ENCODE measurements at regions not wholly inside any gene's neighbourhood (a gene's known extent, or its start where the extent isn't known, plus 50 kb on each side); places are given as distances from the start of the nearest gene placed in this dataset.
"Not testable (repeated sequence)": the region's sequence is repeated elsewhere in the genome, so short reads cannot be mapped to it uniquely, and the experiment has no call there.

- not testable (repeated sequence) for DNase-seq
Measured at GRCh38 chr5:125487652-125488051, 741.2 kb upstream of the ZNF608 start.

GRCh38 chr5:125489146-125489545 lies 742.7 kb upstream of the ZNF608 start:
- DNase-seq, result no peak

- no peak for DNase-seq
Measured at GRCh38 chr5:125491986-125492492, 745.6 kb upstream of the ZNF608 start.

- no peak for DNase-seq
Measured at GRCh38 chr5:125492977-125493376, 746.5 kb upstream of the ZNF608 start.

GRCh38 chr5:125496393-125496792 lies 750.0 kb upstream of the ZNF608 start:
- DNase-seq, result no peak

GRCh38 chr5:125497651-125498050 lies 751.2 kb upstream of the ZNF608 start:
- no peak for DNase-seq

- no peak for DNase-seq
Measured at GRCh38 chr5:125499636-125500332, 753.3 kb upstream of the ZNF608 start.

GRCh38 chr5:125501396-125501795 lies 755.0 kb upstream of the ZNF608 start:
- DNase-seq, result no peak

GRCh38 chr5:125503946-125504345 lies 757.5 kb upstream of the ZNF608 start:
- DNase-seq, result no peak

- DNase-seq, result no peak
Measured at GRCh38 chr5:125505115-125505514, 758.7 kb upstream of the ZNF608 start.

GRCh38 chr5:125506124-125506523 lies 759.7 kb upstream of the ZNF608 start:
- DNase-seq, result no peak

GRCh38 chr5:125508225-125508624 lies 761.8 kb upstream of the ZNF608 start:
- no peak for DNase-seq

GRCh38 chr5:125510651-125511050 lies 764.2 kb upstream of the ZNF608 start:
- DNase-seq, result no peak

GRCh38 chr5:125517973-125518550 lies 771.6 kb upstream of the ZNF608 start:
- no peak for DNase-seq

- no peak for DNase-seq
Measured at GRCh38 chr5:125521289-125521688, 774.9 kb upstream of the ZNF608 start.

- no peak for DNase-seq
Measured at GRCh38 chr5:125525356-125525755, 778.9 kb upstream of the ZNF608 start.

GRCh38 chr5:125526966-125527365 lies 780.5 kb upstream of the ZNF608 start:
- no peak for DNase-seq

GRCh38 chr5:125528881-125529280 lies 782.4 kb upstream of the ZNF608 start:
- DNase-seq, result no peak

- DNase-seq, result no peak
Measured at GRCh38 chr5:125530833-125531615, 784.6 kb upstream of the ZNF608 start.

- DNase-seq, result no peak
Measured at GRCh38 chr5:125536095-125536494, 789.7 kb upstream of the ZNF608 start.

GRCh38 chr5:125536582-125536981 lies 790.1 kb upstream of the ZNF608 start:
- no peak for DNase-seq

GRCh38 chr5:125537661-125538060 lies 791.2 kb upstream of the ZNF608 start:
- no peak for DNase-seq

GRCh38 chr5:125538469-125538868 lies 792.0 kb upstream of the ZNF608 start:
- no peak for DNase-seq

- DNase-seq, result no peak
Measured at GRCh38 chr5:125541085-125541484, 794.6 kb upstream of the ZNF608 start.
